Body of pancreas (tissue), 4 donors: ENCODE measurements at regions not wholly inside any gene's neighbourhood (a gene's known extent, or its start where the extent isn't known, plus 50 kb on each side); places are given as distances from the start of the nearest gene placed in this dataset.

Experiments used
- POLR2A ChIP-seq, 3 donors: fragments of 450-650 bp; IDR thresholded peaks; one replicate each; pipeline ENCODE4 v1.6.1; 2016; ENCODE audit warnings: antibody characterized with exemption in 3 of 3, mild to moderate bottlenecking in 2 of 3
- TF ChIP-seq, protein P1 (sequence below), 7 experiments: fragments of 450-650 bp in 4 of 7; fragments of 200-600 bp in 3 of 7; sonication (generic) in 3 of 7; IDR thresholded peaks; one replicate each; pipeline ENCODE4 v1.5.1; 2016 to 2019; ENCODE audit warnings: antibody characterized with exemption in 7 of 7

DNA sequence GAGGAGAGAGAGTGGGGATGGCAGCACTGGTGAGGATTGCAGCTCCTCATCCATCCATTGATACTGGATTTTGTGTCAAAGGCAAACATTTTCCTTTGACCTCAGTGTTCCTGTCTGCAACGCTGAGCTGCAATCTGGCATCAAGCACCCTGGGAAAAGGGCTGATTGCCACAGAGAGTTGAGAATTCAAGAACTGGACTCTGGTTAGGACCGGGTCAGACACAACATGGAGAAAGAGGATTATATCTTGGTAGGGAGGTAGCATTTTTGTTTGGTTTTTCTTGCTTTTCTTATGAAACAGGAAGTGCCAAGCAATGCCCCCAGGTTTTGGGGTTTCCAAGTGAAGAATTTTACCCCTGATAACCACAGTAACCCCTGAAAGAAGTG is 81.9 kb upstream of the PKDCC start:
- TF ChIP-seq, protein P1, sequence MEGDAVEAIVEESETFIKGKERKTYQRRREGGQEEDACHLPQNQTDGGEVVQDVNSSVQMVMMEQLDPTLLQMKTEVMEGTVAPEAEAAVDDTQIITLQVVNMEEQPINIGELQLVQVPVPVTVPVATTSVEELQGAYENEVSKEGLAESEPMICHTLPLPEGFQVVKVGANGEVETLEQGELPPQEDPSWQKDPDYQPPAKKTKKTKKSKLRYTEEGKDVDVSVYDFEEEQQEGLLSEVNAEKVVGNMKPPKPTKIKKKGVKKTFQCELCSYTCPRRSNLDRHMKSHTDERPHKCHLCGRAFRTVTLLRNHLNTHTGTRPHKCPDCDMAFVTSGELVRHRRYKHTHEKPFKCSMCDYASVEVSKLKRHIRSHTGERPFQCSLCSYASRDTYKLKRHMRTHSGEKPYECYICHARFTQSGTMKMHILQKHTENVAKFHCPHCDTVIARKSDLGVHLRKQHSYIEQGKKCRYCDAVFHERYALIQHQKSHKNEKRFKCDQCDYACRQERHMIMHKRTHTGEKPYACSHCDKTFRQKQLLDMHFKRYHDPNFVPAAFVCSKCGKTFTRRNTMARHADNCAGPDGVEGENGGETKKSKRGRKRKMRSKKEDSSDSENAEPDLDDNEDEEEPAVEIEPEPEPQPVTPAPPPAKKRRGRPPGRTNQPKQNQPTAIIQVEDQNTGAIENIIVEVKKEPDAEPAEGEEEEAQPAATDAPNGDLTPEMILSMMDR (IDR thresholded peaks at IDR 0.05) = no peak
- TF ChIP-seq POLR2A (IDR thresholded peaks at IDR 0.05) = no peak
